Fibroblast of skin of right quadriceps (primary cell): ENCODE measurements at regions not wholly inside any gene's neighbourhood (a gene's known extent, or its start where the extent isn't known, plus 50 kb on each side); places are given as distances from the start of the nearest gene placed in this dataset.

Experiments used
- DNase-seq: peaks from one replicate; pipeline ENCODE4 v3.0.0-alpha.2; 2013

DNA sequence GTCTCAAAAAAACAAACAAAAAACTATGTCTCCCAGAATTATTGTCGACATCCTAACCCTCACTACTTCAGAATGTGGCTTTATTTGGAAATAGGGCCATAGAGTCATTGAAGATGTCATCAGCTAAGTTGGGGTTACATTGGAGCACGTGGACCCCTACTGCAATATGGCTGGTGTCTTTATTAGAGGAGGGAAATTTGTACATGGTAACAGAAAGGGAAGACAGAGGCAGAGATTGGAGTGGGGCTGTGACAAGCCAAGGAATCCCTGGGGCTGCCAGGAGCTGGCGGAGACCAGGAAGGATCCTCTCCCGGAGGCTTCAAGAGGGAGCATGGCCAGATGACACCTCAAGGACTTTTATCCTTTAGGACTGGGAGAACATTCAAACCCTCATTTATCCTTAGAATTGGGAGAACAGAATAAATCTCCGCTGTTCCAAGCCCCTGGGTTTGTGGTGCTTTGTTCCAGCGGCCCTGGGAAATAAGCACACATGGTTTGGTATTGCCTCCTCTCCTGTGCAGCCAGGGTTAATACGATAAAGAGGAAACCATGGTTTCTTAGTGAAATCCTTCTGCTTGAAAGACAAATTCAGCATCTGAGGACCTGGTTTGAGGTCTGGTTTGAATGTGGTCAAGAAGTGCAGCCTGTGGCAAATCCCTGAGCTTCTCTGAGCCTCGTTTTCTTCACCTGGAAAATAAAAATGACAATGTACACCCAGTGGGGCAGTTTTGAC, 184.7 kb downstream of the MYCN start:
- no peak for DNase-seq

DNA sequence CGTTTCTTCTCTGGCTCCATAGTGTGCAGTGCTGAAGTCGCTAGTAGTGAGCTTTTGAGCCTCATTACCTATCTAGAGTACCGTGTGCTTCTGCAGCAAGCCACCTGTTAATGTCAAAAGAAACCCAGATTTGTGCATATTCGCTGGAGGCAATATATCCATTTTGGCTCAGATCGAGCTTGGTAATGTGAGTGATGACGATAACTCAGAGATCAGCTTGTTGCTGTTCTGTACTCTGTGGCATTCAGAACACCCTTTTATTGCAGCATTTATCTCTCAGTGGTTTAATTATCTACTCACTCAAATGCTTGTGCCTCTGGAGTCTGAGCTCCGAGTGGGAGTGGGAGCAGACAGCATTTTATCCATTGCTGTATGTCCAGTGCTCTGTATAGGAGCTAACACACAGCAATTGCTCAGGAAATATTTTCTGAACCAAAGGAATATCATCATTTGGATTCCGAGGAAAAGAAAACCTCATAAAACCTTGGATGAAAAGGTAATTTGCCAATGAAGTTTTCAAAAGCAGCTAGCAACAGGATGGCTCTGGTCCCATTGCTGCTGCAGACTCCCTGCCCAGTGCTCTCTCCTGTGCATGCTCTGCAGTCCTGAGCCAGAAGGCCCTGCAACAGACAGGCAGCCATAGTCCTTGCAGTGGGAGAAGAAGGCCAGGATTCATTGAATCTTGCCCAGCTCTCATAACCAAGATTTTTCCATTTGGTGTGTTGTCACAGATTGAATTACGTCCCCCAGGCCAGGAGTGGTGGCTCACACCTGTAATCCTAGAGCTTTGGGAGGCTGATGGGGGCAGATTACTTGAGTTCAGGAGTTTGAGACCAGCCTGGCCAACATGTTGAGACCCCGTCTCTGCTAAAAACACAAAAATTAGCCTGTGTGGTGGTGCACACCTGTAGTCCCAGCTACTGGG, 183.8 kb downstream of the MYCN start:
- no peak for DNase-seq

DNA sequence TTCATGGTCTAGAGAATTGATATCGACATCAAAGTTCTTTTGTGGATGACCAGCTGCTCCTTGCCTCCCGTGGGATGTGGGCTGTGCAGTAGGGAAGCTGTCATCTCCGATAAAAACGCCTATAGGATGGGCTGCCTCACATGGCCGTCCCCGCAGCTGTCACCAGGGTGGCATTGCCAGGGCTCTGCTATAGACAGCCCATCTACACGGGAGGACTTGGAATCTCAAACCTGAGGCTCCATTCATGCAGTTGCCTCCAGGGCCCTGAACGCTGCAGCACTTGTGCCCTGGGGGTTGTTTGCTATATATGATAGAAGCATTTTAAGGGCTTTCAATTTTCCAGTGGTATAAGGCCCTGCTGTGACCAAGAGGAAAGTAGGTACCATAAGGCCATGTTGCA, 183.1 kb downstream of the MYCN start:
- no peak for DNase-seq

DNA sequence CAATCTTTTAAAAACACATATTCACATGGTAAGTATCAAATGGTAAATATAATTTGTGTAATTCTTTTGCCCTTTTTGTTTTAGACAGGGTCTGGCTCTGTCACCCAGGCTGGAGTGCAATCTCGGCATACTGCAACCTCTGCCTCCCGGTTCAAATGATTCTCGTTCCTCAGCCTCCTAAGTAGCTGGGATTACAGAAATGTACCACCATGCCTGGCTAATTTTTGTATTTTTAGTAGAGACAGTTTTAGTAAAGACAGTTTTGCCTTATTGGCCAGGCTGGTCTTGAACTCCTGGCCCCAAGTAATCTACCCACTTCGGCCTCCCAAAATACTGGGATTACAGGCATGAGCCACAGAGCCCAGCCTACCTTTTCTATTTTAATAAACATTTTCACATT, 182.2 kb downstream of the MYCN start:
- DNase-seq = no peak

DNA sequence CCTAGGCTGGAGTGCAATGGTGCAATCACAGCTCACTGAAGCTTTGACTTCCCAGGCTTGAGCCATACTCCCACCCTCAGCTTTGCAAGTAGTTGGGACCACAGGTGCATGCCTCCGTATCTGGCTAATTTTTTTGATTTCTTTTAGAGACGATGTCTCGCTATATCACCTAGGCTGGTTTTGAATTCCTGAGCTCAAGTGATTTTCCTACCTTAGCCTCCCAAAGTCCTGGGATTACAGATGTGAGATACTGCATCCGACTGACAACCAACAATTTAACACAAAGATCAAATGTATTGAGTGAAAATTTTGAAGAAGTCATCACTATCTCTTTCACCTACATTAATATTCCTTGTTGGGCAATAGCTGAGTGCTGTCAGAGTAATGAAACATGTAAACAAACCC, 181.6 kb downstream of the MYCN start:
- no peak for DNase-seq

DNA sequence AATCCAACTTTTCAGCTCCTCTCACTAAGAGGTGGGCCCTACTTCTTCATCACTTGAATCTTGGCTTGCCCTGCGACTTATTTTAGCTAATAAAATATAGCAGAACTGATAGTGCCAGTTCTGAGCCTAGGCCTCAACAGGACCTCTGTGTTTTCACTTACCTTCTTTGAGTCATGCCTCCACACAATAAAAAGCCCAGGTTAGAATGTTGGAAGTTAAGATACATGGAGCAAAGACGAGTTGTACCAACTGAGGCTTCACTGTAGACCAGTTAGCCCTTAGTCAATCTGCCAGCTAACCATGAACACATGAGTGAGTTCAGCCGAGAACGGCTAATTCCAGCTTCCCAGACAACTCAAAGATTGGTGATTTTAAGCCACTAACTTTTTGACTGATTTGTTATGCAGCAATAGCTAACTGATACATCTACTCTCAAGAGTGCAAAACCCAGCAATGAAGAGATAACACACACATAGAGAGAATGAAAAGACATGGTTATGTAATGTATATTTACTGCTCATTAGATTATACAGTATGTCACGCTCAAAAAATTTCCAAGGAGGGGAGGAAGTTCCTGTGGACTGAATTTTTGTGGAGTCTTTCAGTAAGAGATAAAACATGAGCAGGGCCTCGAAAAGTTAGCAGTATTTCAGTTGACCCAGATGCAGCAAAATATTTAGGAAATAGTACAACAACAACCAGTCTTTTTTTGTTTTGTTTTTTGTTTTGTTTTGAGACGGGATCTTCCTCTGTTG, 181.1 kb downstream of the MYCN start:
- DNase-seq = no peak

DNA sequence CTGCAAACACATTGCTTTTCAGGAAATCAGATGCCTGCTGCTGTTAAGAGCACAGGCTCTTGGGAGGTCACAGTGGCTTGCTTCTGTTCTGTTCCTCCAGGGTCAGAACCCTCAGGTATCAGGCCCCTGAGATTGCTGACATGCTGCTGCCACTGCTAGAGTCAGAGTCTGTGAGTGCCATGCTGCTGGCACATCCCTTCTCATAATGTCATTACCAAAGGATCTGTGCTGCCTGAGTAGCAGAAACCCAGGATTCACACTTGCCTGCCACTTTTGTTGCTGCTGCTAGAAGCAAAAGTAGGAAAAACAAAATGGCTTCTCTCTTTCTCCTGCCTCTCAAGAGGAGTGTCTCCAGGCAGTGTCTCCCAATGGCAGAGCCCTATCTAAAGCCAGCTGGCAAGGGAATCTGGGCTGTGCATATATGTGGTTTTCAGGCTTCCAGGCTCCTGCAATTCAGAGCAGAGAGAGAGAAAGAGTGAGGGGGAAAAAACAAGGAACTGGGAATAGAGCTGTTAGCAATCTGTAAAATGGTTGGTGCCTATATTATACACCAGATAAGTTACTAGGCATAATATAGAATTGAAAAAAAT, 180.3 kb downstream of the MYCN start:
- DNase-seq = no peak

DNA sequence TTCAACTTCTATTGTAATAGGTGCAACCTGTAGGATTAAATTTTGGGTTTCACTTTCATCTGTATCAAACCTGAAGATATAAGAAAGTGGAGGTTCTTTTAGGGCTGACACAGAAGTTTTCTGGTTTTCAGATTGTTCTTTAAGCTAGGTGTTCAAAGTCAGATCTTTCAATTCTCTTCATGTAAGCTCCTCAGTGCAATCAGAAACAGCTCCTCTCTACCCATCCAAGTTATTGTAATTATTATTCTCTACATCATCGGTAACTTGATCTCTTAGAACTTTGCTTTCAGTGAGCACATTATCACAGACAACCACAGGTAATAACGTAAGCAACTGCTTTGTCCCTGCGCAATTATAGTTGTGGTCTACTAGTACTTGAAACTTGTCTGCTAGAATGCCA, 179.4 kb downstream of the MYCN start:
- no peak for DNase-seq

DNA sequence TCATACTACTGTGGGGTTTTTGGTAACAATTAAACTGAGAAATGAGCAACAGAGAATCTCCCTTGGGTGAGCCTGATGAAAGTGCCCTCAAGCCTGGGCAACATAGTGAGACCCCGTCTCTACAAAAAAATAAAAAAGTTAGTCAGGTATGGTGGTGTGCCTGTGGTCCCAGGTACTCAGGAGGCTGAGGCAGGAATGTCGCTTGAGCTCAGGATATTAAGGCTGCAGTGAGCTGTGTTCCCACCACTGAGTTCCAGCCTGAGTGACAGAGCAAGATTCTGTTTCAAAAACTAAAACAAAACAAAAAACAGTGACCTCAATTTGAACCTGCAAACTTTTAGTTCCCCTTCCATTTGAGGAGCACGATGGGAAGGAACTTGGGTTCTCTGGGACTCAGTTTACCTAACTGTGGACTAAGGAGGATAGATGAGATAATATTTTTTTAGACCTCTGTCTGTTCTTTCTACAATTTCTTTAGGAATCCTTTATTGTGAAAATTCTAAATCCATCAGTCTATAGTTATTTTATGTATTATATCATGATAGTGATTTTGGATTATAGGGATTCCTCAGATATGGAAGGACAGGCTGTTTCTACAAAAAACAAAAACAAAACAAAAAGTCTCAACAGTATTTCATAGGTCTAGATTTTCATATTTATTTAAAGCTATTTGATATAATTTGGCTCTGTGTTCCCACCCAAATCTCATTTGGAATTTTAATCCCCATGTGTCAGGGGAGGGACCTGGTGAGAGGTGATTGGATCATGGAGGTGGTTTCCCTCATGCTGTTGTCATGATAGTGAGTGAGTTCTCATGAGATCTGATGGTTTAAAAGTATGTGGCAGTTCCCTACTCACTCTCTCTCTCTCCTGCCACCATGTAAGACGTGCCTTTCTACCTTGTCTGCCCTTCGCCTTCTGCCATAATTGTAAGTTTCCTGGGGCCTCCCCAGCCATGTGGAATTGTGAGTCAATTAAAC, 178.6 kb downstream of the MYCN start:
- no peak for DNase-seq

DNA sequence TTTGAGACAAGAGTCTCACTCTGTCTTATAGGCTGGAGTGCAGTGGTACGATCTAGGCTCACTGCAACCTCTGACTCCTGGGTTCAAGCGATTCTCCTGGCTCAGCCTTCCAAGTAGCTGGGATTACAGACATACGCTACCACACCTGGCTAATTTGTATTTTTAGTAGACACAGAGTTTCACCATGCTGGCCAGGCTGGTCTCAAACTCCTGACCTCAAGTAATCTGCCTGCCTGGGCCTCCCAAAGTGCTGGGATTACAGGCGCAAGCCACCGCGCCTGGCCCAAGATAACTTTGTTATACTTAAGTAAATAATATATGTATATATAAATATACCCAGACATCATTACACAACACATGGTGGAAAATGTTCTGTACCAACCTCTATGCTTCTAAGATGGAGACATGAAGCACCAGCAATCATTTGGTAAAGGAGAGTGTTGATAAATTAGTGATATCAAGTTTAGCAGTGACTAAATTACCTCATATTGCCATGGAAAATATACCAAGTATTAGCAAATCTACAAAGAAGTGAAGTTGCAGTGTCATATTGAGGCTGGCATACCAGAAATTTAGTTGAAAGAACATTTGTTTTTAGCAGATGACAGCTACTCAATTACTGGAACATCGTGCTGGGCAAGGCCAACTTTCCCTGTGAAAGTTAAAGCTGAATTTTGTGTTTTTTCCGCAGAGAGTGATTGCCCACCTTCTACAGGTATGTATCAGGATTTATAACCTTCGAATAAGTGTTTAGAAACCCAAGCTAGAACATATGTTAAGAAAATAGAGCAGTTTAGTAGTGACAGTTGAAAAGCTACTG, 177.7 kb downstream of the MYCN start:
- no peak for DNase-seq

DNA sequence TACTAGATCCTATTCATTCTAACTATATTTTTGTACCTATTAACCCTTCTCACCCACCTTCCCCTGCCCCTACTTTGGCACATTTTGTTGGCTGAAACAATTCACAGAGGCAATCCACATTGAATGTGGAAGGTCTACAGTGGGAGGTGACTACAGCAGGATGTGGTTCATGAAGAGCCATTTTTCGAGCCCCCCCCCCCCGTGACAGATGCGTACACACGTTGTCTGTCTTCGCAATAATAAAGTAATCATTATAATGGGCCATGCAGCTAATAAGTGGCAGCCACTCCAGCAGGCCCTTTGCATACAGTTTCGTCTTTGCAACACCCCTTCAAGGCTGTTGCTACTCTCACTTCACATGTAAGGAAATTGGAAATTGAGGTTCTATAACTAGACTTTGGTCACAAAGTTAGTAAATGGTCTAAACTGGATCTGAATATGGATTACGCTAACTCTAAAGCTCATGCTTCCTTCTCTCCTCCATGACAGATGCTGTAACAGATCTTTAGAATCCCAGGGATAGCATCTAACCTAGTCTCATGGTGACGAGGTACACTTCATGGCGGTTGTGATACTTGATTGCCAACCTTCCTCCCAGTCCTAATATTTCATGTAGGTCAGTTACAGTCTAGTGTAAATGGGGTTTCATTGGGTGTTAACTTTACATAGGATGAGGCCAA, 176.8 kb downstream of the MYCN start:
- no peak for DNase-seq

DNA sequence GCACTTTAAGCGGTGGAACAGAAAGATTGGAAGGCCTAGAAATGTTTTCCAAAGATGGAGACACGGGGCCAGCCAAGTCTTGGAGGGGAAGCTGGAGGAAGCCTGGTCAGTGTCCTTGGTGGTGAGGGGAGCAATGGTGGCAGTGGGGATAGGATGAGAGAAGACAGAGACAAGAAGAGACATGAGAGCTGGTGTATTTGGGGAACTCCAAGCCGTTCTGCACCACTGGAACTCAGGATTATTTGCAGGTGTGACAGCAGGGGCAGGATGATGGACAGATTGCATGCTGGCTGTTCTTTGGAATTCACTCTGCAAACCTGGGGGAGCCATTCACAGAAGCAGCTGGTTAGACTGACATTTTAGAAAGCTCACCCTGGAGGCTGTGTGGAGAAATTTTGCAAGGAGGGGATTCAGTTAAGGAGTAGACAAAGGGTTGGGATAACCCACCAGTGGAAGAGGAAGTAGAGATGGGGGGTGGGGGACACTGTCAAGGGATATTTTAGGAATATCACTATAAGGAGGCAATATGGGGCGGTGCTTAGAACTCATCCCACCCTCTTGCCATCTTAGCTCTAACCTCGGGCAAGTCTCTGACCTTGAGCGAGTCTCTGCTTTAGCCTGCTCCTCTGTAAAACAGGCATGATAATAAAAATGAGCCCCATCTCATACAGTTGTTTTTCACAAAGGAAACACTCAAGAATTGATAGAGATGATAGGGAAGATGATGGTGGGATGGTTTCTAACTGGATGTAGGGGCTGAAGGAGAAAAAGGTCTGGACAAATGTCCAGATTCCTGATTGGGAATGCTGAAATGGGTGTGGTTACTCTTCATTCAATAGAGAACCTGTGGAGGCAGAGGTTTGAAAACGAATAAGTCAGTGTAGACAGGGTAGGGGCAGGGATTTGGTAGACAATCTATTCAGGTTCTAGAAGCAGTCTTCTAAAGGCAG, 175.8 kb downstream of the MYCN start:
- no peak for DNase-seq

DNA sequence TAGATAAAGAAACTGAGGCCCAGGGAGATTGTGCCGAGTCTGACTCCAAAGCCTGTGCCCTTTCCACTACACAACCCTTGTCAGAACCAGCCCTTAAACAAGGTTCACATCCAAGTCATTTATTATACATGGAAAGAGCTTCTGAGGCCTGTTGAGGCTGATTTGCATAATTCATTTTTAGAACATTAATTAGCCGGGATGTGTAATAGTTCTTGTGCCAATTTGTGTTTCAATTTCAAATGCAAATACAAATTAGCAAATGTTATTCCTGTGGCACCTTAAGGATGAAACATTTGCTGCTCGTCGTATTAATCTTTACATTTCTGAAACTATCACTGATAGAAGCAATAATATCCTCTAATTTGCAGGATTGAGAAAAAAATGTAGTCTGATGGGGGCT, 174.9 kb downstream of the MYCN start:
- DNase-seq = no peak

DNA sequence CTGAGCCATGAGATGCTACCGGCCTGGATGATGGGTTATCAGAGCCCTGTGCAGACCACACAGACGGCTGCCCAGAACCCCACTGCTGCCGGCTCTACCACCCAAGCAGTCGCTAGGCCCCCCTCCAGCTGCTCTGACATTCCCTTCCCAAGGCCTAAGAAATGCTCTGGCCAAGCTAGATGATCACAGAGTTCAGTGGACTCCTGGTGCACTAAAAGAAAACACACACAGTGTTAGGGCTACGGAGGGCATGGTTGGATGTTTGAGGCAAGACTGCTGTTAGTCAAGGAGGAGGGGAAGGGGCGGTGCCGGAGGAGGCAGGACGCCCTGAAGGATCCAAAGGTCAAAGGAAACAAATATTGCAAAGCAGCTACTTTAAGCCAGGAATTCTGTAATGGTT, 174.5 kb downstream of the MYCN start:
- DNase-seq = no peak

DNA sequence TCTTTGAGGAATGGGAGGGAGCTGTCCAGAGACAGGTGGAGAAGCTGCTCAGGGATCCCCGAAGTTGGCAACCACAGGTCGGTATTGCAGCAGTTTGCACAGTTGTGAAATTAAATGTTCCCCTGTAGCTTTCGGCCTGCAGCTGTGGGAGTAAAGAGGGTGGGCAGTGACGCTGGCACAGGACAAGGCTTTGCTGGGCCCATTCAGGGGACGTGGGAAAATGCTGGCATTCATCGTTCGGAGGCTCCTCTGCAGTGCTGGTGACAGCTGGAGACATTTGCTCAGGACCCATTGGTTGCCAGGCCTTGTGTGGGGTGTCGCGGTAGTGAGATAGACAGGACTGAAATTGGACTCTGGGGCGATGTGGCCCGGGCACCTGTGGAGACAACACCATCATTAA, 173.7 kb downstream of the MYCN start:
- no peak for DNase-seq

DNA sequence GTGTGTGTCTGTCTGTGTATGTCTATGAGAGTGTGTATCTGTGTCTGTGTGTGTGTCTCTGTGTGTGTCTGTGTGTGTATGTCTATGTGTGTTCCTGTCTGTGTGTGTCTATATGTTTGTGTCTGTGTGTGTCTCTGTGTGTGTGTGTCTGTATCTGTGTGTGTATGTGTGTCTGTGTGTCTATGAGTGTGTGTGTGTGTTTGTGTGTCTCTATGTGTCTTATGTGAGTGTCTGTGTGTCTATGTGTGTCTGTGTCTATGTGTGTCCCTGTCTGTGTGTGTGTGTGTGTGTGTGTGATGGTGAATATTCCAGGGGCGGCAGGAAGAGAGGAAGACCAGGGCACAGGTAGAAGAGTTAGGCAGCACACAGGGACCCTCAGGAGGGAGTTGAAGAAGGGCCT, 173.2 kb downstream of the MYCN start:
- DNase-seq = no peak

DNA sequence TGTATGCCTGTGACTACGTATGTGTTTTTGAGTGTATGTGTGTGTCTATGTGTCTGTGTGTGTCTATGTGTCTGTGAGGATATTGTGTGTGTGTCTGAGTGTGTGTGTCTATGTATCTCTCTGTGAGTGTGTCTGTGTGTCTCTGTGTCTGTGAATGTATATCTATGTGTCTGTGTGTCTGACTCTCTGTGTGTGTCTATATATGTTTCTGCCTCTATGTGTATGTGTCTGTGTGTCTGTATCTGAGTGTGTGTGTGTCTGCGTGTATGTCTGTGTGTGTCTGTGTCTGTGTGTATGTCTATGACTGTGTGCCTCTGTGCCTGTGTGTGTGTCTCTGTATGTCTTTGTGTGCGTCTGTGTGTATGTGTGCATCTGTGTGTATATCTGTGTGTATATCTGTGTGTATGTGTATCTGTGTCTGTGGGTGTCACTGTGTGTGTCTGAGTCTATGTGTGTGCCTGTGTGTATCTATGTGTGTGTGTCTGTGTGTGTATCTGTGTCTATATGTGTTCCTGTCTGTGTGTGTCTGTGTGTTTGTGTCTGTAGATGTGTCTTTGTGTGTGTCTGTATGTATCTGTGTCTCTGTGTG, 172.7 kb downstream of the MYCN start:
- no peak for DNase-seq

DNA sequence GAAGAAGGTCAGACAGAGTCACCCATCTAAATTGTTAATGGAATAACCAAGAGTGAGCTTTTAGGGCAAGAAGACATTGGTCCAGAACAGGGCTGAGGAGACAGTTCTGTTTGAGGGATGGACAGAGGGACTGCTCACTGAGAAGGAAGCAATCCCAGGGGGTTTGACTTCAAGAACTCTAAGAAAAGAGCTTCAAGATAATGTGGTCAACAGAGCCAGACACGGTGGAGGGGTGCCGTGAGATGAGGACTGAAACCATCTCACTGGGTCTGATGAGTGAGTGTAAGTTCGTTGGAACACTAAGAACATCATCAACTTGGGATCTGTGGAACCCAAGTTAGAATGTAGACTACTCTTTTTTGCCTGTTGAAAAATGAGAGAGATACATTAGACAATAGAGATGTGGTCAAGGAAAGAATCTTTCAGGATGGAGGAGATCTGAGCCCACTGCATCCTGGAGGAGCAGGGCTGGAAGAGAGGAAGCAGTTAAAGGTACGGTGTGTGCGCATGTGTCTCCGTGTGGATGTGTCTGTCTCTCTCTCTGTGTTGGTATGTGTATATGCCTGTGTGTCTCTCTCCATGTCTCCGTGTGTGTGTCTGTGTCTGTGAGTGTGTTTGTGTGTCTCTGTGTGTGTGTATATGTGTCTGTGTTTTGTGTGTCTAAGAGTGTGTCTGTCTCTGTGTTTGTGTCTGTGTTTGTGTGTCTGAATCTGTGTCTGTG, 172.1 kb downstream of the MYCN start:
- DNase-seq = no peak
